WI38 (cell line): ENCODE measurements at regions not wholly inside any gene's neighbourhood (a gene's known extent, or its start where the extent isn't known, plus 50 kb on each side); places are given as distances from the start of the nearest gene placed in this dataset.

Experiments used
- H3K4me3 ChIP-seq: 2 replicates; pipeline ENCODE4 v1.5.1; 2011; ENCODE audit warnings: low read depth, mild to moderate bottlenecking, control low read depth, low read length
- CTCF ChIP-seq: IDR thresholded peaks from 2 replicates; pipeline ENCODE4 v1.5.1; 2012; ENCODE audit warnings: low read depth, mild to moderate bottlenecking, control low read depth, low read length

GRCh38 chr10:84988011-84988410, 659.6 kb downstream of the CCSER2 start:
- TF ChIP-seq CTCF = no peak
- no peak overlapping the region for H3K4me3 ChIP-seq

- H3K4me3 ChIP-seq = no peak overlapping the region
- TF ChIP-seq CTCF = no peak
Measured at GRCh38 chr10:84990713-84991112, 662.3 kb downstream of the CCSER2 start.

GRCh38 chr10:84991301-84991700, 662.9 kb downstream of the CCSER2 start:
- H3K4me3 ChIP-seq = no peak overlapping the region
- no peak for TF ChIP-seq CTCF

- TF ChIP-seq CTCF = no peak
- no peak overlapping the region for H3K4me3 ChIP-seq
Measured at GRCh38 chr10:84993251-84994035, 665.1 kb downstream of the CCSER2 start.

GRCh38 chr10:84994722-84995121, 666.3 kb downstream of the CCSER2 start:
- no peak for TF ChIP-seq CTCF
- H3K4me3 ChIP-seq = no peak overlapping the region

GRCh38 chr10:84996580-84996979, 668.2 kb downstream of the CCSER2 start:
- no peak for TF ChIP-seq CTCF
- H3K4me3 ChIP-seq = no peak overlapping the region

- no peak overlapping the region for H3K4me3 ChIP-seq
- no peak for TF ChIP-seq CTCF
Measured at GRCh38 chr10:84997870-84998269, 669.5 kb downstream of the CCSER2 start.
